ENCODE measurements at regions not wholly inside any gene's neighbourhood (a gene's known extent, or its start where the extent isn't known, plus 50 kb on each side); places are given as distances from the start of the nearest gene placed in this dataset.
"Not testable (repeated sequence)": the region's sequence is repeated elsewhere in the genome, so short reads cannot be mapped to it uniquely, and the experiment has no call there.

DNA sequence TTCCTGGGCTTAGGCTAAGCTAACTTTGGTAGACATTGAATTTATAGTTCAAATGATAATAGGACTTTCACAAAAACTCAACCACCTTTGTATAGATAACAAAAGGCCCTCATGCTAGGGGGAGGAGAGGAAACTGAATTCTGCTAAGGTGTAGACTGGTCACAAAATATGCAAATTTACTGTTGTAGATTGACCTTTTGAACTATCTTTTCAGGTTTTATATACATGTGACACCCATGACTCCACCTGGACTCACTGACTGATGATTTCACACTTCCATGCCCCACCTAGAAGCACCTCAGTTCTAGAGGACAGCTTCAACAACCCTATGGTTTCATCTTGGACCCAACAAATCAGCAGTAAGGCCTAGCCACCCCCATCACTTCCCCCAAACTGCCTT is 165.7 kb downstream of the CEMIP2 start:
- DNase-seq (ENCODE audit: low read depth): no peak
- no peak overlapping the region for H3K4me3 ChIP-seq (ENCODE audit: low read depth, low read length)
- TF ChIP-seq POLR2A (IDR thresholded peaks at IDR 0.05; ENCODE audit: extremely low read depth, insufficient read length) (no peak), MYC (IDR thresholded peaks at IDR 0.05; ENCODE audit: low read depth, low read length) (no peak)
- TF ChIP-seq, protein P1, sequence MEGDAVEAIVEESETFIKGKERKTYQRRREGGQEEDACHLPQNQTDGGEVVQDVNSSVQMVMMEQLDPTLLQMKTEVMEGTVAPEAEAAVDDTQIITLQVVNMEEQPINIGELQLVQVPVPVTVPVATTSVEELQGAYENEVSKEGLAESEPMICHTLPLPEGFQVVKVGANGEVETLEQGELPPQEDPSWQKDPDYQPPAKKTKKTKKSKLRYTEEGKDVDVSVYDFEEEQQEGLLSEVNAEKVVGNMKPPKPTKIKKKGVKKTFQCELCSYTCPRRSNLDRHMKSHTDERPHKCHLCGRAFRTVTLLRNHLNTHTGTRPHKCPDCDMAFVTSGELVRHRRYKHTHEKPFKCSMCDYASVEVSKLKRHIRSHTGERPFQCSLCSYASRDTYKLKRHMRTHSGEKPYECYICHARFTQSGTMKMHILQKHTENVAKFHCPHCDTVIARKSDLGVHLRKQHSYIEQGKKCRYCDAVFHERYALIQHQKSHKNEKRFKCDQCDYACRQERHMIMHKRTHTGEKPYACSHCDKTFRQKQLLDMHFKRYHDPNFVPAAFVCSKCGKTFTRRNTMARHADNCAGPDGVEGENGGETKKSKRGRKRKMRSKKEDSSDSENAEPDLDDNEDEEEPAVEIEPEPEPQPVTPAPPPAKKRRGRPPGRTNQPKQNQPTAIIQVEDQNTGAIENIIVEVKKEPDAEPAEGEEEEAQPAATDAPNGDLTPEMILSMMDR (IDR thresholded peaks at IDR 0.05; ENCODE audit: low read depth, low read length): no peak
- TF ChIP-seq, protein P2, sequence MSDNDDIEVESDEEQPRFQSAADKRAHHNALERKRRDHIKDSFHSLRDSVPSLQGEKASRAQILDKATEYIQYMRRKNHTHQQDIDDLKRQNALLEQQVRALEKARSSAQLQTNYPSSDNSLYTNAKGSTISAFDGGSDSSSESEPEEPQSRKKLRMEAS (IDR thresholded peaks at IDR 0.05; ENCODE audit: low read depth, low read length): no peak

DNA sequence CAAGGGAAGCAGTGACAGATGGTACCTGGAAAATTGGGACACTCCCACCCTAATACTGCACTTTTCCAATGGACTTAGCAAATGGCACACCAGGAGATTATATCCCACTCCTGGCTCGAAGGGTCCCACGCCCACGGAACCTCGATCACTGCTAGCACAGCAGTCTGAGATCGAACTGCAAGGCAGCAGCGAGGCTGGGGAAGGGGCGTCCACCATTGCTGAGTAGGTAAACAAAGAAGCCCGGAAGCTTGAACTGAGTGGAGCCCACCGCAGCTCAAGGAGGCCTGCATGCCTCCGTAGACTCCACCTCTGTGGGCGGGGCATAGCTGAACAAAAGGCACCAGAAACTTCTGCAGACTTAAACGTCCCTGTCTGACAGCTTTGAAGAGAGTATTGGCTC is 172.6 kb downstream of the CEMIP2 start:
- not testable (repeated sequence) for H3K4me3 ChIP-seq (ENCODE audit: low read depth, low read length); DNase-seq (ENCODE audit: low read depth)

DNA sequence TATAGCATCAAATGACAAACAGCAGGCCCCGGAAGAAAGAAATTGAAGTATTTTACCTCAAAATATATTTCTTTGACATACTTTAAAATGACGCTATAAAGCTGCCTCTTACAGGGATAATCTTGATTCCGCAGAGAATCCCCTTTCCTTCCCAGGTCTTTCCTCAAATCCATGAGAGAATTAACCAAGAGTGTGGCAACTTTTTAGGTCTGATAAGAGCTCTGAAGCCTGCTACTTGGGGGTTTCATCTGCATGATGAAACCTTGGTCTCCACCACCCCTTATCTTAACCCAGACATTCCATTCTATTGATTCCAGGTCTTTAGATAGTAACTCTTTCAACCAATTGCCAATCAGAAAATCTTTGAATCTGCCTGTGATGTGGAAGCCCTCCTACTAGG is 173.8 kb downstream of the CEMIP2 start:
- no peak overlapping the region for H3K4me3 ChIP-seq (ENCODE audit: low read depth, low read length)
- TF ChIP-seq POLR2A (IDR thresholded peaks at IDR 0.05; ENCODE audit: extremely low read depth, insufficient read length): no peak
- TF ChIP-seq, protein P1 (IDR thresholded peaks at IDR 0.05; ENCODE audit: low read depth, low read length): no peak
- TF ChIP-seq MYC (IDR thresholded peaks at IDR 0.05; ENCODE audit: low read depth, low read length): no peak
- TF ChIP-seq, protein P2 (IDR thresholded peaks at IDR 0.05; ENCODE audit: low read depth, low read length): no peak
- DNase-seq (ENCODE audit: low read depth): no peak

DNA sequence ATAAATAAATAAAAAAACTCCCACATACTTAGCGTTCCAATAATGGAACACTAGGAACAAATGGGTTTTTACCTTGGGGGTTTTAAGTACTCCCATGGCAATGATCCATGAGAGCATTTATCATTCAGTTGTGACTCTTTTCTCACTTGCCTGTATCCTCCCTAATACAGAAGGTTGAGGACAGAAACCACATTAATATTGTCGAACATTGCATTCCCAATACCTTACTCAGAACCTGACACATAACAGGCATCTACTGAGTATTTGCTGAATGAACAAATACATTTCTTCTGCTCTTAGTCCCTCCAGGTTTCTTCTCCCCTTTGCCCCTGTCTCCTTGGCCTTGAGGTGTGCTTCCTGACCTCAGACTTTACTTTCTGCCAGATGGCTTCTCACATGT is 175.9 kb downstream of the CEMIP2 start:
- no peak overlapping the region for H3K4me3 ChIP-seq (ENCODE audit: low read depth, low read length)
- DNase-seq (ENCODE audit: low read depth): no peak
- no peak for TF ChIP-seq MYC (IDR thresholded peaks at IDR 0.05; ENCODE audit: low read depth, low read length)

DNA sequence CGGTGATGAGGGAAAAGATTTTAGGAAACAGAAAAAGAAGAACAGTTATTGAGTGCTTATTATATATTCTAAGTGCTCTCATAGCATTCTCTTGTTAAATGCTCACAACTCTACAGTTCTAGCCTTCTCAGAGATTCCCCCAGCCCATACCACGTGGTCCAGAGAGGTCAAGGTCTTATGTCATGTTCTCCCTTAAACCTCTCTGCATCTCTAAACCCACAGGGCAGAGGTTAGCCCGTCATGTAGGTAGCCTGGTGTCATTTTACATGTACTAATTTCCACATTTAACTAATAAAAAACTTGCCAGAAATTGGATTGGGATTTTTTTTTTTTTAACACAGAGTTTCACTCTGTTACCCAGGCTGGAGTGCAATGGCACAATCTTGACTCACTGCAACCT is 178.0 kb downstream of the CEMIP2 start:
- H3K4me3 ChIP-seq (ENCODE audit: low read depth, low read length): no peak overlapping the region
- no peak for TF ChIP-seq POLR2A (IDR thresholded peaks at IDR 0.05; ENCODE audit: extremely low read depth, insufficient read length)
- TF ChIP-seq, protein P2 (IDR thresholded peaks at IDR 0.05; ENCODE audit: low read depth, low read length): no peak
- no peak for TF ChIP-seq MYC (IDR thresholded peaks at IDR 0.05; ENCODE audit: low read depth, low read length)
- TF ChIP-seq, protein P1 (IDR thresholded peaks at IDR 0.05; ENCODE audit: low read depth, low read length): no peak
- no peak for DNase-seq (ENCODE audit: low read depth)

DNA sequence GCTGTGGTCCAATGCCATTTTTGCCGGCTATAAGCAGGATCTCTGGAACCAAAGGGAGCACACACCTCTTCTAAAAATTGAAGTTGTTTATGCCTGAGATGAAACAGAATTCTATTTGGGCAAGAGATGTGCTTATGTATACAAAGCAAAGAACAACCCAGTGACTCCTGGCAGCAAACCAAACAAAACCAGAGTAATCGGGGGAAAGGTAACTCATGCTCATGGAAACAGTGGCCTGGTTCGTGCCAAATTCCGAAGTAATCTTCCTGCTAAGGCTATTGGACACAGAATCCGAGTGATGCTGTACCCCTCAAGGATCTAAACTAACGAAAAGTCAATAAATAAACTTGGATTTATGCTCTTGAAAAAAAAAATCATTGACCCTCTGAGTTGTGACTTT is 178.7 kb downstream of the CEMIP2 start:
- TF ChIP-seq MYC (IDR thresholded peaks at IDR 0.05; ENCODE audit: low read depth, low read length): no peak
- TF ChIP-seq POLR2A (IDR thresholded peaks at IDR 0.05; ENCODE audit: extremely low read depth, insufficient read length): no peak
- TF ChIP-seq, protein P1 (IDR thresholded peaks at IDR 0.05; ENCODE audit: low read depth, low read length): no peak
- TF ChIP-seq, protein P2 (IDR thresholded peaks at IDR 0.05; ENCODE audit: low read depth, low read length): no peak
- no peak for DNase-seq (ENCODE audit: low read depth)
- no peak overlapping the region for H3K4me3 ChIP-seq (ENCODE audit: low read depth, low read length)

DNA sequence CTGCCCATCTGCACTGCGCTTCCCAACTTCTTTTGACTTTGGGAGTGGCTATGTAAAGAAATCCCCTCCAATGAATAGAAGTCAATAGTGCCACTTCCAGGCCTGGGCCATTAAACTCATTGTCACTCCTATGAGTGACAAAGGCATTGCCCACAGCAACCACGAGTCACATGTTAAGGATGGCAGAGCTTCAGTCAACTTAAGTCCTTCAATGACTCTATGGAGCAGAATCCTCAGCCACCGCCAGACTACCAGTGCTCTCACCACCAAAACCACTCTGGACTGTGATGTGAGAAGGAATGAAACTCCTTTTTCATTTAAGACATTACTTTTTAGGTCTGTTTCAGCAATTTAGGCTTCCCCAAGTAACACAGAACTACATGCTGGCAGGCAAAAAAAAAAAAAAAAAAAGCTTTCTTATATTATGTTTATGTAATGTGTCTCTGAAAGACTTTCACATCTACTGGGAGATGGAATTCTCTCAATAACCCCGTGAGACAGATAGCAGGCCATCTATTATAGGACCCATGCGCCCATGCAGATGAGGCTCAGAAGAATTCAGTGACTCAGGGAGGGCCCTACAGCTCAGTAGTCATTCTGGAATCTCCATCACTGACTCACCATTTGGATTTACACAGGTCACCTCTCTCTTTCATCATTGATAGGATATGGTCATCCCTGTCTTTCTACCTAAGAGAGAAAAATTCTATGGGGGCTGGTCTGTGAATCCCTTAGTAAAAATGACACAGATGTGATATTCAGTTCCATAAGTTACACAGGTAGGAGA is 180.5 kb downstream of the CEMIP2 start:
- TF ChIP-seq, protein P2 (IDR thresholded peaks at IDR 0.05; ENCODE audit: low read depth, low read length): no peak
- TF ChIP-seq, protein P1 (IDR thresholded peaks at IDR 0.05; ENCODE audit: low read depth, low read length): no peak
- TF ChIP-seq MYC (IDR thresholded peaks at IDR 0.05; ENCODE audit: low read depth, low read length) (no peak), POLR2A (IDR thresholded peaks at IDR 0.05; ENCODE audit: extremely low read depth, insufficient read length) (no peak)
- no peak overlapping the region for H3K4me3 ChIP-seq (ENCODE audit: low read depth, low read length)
- DNase-seq (ENCODE audit: low read depth): no peak

All from NB4 (cell line).